ENCODE measurements at regions not wholly inside any gene's neighbourhood (a gene's known extent, or its start where the extent isn't known, plus 50 kb on each side); places are given as distances from the start of the nearest gene placed in this dataset.

DNA sequence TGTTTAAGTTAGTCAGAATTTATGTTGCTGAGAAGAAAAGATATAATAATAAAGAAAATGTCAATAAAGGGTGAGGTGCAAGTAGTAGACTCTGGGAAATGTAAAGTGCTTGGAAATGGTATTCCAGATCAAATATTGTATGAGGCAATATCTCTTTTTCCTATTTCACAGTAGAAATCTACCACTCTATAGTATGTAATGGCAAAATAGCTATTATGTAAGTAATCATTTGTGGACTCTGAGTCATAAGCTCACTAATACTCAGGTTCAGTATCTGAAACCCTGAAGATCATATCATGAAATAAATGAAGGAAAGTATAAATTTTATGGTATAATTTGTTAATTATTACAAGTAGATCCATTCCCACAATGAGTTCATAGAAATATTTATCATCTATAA, 322.1 kb downstream of the PYDC2 start:
- TF ChIP-seq YY1 (IDR thresholded peaks at IDR 0.05; ENCODE audit: insufficient read depth, insufficient read length) = no peak
- no peak for TF ChIP-seq ZNF274 (IDR thresholded peaks at IDR 0.05; ENCODE audit: low read depth, low read length)
- TF ChIP-seq SUZ12 (IDR thresholded peaks at IDR 0.05; ENCODE audit: extremely low read depth, insufficient read depth, insufficient read length) = no peak

All from NT2/D1 (cell line).